ENCODE measurements at regions not wholly inside any gene's neighbourhood (a gene's known extent, or its start where the extent isn't known, plus 50 kb on each side); places are given as distances from the start of the nearest gene placed in this dataset.

DNA sequence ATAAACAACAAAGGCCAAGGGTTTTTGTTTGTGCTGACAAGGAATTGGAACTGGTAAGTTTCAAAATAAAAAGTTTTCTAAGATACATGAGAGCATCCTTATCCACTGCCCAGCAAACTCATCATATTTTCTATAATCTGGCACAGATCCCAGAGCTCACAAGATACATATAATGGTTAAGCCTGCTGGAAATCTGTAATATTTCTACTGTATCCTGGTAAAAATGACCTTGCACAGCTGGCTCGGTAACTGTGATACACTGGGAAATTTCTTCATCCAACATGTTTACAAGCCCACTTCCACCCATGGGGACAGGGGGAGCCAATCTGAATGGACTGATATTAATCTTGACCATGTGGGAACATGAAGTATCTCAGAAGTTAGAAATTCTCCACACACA lies 425.4 kb upstream of the MMADHC start:
- no peak for DNase-seq
- peaks cover 3 to 25% (median 12%) of the 10 kb centered on the region in 6 donors for H3K9me3 Mint-ChIP-seq
- H3K27ac Mint-ChIP-seq = no peak overlapping the region
- no peaks in the 10 kb centered on the region for H3K27me3 Mint-ChIP-seq (ENCODE audit: low read depth in 3 of 3)
- H3K4me3 Mint-ChIP-seq = no peak overlapping the region
- H3K36me3 Mint-ChIP-seq = no peaks in the 10 kb centered on the region
- no peaks in the 10 kb centered on the region for H3K4me1 Mint-ChIP-seq

DNA sequence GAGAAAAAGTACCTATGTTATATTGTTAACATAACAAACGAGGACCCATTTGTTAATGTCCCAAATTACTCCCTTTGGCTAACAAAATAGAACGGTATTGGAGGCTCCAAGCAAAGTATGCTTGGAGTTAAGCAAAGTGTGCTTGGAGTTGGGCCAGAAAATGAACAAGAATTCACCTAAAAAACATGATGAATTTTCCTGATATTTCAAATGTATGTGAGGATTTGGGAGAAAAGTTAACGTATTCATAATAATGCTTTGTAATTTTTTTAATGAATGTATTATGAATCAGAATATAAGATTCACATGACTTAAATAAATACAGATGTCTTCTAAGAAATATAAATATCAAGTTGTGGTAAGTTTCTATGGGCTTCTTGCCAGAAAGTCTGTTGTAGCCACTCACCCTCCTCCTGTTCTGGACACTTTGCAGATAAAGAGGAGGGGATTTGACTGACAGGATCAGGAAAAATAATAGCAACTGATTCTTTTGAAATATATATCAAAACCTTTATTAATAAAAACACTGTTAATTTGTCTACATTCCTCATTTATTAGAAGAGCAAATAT lies 423.7 kb upstream of the MMADHC start:
- Mint-ChIP-seq H3K27me3 (ENCODE audit: low read depth in 3 of 3) (no peaks in the 10 kb centered on the region), H3K9me3 (peaks cover 4 to 27% (median 11%) of the 10 kb centered on the region in 6 donors), H3K27ac (no peak overlapping the region), H3K4me3 (no peak overlapping the region), H3K4me1 (no peaks in the 10 kb centered on the region), H3K36me3 (no peaks in the 10 kb centered on the region)
- DNase-seq = no peak

DNA sequence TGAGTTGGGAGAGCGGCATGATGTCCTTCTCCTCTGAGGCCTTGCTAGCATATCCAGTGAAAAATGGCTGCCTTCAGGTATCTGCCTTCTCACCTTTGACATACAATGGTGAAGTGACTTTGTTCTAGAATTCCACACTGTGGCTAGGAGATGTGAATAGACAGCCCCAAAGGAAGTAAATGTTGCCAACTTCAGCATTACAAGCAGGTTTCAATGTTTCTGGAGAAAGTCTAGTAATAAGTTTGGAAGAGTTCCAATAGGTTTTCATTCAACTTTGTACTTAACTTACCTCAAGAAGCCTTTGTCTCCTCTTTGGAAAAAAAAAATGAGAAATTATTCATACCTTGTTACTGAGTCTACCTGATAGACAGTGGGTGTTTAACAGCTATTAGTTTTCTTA lies 421.3 kb upstream of the MMADHC start:
- DNase-seq = no peak
- H3K27me3 Mint-ChIP-seq (ENCODE audit: low read depth in 3 of 3) = no peaks in the 10 kb centered on the region
- H3K9me3 Mint-ChIP-seq = peaks cover 3 to 27% (median 10%) of the 10 kb centered on the region in 6 donors
- H3K4me3 Mint-ChIP-seq = no peak overlapping the region
- H3K27ac Mint-ChIP-seq = no peak overlapping the region
- no peaks in the 10 kb centered on the region for H3K4me1 Mint-ChIP-seq
- H3K36me3 Mint-ChIP-seq = no peaks in the 10 kb centered on the region

DNA sequence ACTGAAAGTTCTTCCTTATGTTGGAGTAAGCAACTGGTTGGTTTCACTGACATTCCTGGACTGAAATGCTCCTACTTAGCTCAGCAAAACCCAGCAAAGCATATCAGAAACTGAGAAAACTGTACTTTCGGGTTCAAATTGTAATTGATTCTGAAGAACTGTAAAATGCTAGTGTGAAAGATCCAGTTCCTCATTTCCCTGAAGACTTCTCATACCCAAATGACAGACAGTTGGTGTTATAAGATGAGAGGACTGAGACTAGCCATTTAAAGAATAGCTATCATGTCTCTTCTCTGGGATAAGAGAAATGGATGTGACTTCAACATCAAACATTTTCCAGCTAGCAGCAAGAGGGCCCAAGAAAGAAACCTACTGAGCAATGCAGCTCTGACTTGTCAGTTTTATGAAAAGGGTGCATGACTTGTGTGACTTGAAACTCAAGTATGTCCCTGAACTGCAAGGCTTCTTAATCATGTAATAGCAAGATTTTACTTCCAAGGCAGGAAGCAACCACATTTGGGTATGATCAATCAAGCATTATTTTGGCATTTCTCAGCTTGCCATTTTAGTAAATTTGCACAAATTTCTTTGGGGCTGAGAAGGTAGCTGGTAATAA lies 420.3 kb upstream of the MMADHC start:
- no peaks in the 10 kb centered on the region for H3K4me1 Mint-ChIP-seq
- no peak overlapping the region for H3K4me3 Mint-ChIP-seq
- no peak overlapping the region for H3K27ac Mint-ChIP-seq
- peaks cover 1 to 23% (median 10%) of the 10 kb centered on the region in 6 donors for H3K9me3 Mint-ChIP-seq
- no peaks in the 10 kb centered on the region for H3K36me3 Mint-ChIP-seq
- no peaks in the 10 kb centered on the region for H3K27me3 Mint-ChIP-seq (ENCODE audit: low read depth in 3 of 3)
- no peak for DNase-seq

DNA sequence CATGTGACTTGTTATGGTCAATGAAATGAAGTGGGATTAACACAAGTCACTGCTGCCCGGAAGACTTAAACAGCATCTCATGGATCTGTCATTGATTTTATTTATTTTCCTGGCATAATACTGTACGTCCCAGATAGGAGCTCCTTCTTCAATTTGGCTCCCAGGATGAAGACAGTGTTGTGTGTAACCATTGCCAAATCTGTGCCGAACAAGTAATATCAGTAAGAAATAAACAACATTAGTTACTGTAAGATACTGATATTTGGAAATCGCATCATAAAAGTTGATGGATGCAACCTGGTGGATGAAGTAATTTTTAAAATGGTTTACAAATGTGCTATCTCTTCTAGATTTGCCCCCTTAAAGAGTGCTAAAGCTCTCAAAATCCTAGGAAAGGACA lies 419.0 kb upstream of the MMADHC start:
- H3K27me3 Mint-ChIP-seq (ENCODE audit: low read depth in 3 of 3) = no peaks in the 10 kb centered on the region
- H3K36me3 Mint-ChIP-seq = no peaks in the 10 kb centered on the region
- no peak for DNase-seq
- H3K4me3 Mint-ChIP-seq = no peak overlapping the region
- H3K27ac Mint-ChIP-seq = no peak overlapping the region
- H3K4me1 Mint-ChIP-seq = no peaks in the 10 kb centered on the region
- peaks cover 1 to 23% (median 7%) of the 10 kb centered on the region in 6 donors for H3K9me3 Mint-ChIP-seq

DNA sequence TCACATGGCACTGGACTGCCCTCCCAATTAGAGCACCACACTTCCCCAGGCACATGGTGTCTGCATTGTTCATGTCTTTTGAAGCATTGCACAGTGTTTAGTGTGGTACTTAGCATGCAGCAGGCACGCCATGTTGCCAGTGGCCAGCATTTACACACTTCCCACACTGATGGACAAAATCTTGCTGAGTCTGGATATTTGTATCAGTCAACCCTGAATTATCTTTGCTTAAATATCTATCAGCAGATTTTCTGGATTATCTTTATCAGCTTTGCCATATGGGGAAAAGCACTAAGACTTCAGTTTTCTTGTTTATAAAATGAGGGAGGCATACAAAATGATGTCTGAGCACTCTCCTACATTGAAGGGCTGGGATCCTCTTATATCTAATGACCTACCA lies 416.0 kb upstream of the MMADHC start:
- no peak overlapping the region for H3K27ac Mint-ChIP-seq
- H3K4me3 Mint-ChIP-seq = no peak overlapping the region
- DNase-seq = no peak
- no peaks in the 10 kb centered on the region for H3K4me1 Mint-ChIP-seq
- no peaks in the 10 kb centered on the region for H3K27me3 Mint-ChIP-seq (ENCODE audit: low read depth in 3 of 3)
- peaks cover 0 to 26% (median 4%) of the 10 kb centered on the region in 6 donors for H3K9me3 Mint-ChIP-seq
- no peaks in the 10 kb centered on the region for H3K36me3 Mint-ChIP-seq

DNA sequence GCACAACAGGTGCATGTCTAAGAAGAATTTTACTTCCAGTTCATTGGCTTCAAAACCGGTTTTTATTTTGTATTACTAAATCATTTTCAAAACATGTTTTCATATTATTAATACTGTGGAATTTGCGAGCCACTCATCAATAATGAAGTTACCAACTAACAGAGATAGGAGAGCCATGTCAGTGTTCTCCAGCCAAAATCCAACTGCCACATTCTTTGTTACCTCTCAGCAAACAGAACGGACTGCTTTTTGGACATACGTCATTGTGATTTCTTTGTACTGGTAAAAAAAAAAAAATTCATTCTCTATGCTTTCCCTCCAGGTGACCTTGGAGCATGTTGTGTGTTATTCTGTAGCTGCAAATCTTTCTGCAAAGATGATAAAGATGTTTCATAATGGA lies 414.2 kb upstream of the MMADHC start:
- peaks cover 0 to 24% (median 2%) of the 10 kb centered on the region in 6 donors for H3K9me3 Mint-ChIP-seq
- H3K4me3 Mint-ChIP-seq = no peak overlapping the region
- H3K36me3 Mint-ChIP-seq = peaks cover 0 to 3% (median 0%) of the 10 kb centered on the region in 3 donors
- no peak for DNase-seq
- no peak overlapping the region for H3K27ac Mint-ChIP-seq
- no peaks in the 10 kb centered on the region for H3K27me3 Mint-ChIP-seq (ENCODE audit: low read depth in 3 of 3)
- no peaks in the 10 kb centered on the region for H3K4me1 Mint-ChIP-seq

DNA sequence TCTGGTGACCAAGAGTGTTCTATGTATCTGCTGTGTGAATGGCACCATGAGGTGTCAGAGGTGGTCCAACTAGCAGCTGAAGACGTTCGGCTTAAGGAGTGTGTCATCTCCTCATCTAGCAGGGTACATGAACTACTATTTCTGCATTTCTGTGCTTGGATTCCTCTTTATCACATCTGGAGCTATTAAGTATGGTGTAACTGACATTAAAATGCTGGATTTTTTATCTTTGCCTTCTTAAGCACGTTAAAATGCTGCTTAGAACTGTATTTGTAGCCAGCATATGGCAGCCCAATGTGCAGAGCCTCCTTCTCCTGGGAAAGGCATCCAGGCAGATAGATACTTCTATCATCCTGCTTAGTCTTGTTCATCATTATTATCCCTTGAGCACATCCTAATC lies 409.3 kb upstream of the MMADHC start:
- Mint-ChIP-seq H3K27ac (no peak overlapping the region), H3K4me3 (no peak overlapping the region), H3K27me3 (ENCODE audit: low read depth in 3 of 3) (no peaks in the 10 kb centered on the region), H3K36me3 (peaks cover 0 to 3% (median 0%) of the 10 kb centered on the region in 3 donors), H3K4me1 (no peaks in the 10 kb centered on the region), H3K9me3 (peaks cover 4 to 44% (median 10%) of the 10 kb centered on the region in 6 donors)
- no peak for DNase-seq

DNA sequence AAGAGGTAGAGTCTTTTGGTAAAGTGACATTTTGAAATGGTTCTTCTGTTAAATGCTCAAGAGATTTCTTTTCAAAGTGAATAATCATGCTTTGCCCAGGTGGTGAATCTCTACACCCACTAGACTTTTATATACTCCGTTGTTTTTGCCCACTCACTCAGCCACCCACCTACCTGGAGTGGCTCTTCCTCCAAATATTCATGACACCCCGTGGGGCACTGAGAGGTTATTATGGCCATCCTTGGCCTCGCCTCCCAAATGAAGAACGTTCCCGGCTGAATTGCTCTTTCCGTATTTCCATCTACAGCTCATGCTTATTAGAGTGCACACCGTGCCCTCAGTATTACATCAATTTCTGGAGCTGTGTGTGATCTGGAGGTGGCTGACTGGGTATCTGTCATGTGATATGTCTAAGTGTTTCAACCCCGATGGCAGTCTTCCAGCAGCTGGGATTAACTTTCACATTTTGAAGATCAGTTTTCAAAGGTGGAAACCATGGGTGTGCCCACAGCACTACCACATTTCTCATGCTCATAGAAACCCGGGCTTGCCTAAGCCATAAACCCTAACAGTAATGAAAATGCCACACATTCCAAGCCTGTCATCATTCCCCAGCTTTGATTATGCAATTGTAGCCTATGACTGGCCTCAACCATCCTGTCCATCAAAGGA lies 406.6 kb upstream of the MMADHC start:
- Mint-ChIP-seq H3K27me3 (ENCODE audit: low read depth in 3 of 3) (no peaks in the 10 kb centered on the region), H3K4me3 (no peak overlapping the region), H3K36me3 (peaks cover 0 to 3% (median 0%) of the 10 kb centered on the region in 3 donors), H3K27ac (no peak overlapping the region), H3K4me1 (no peaks in the 10 kb centered on the region), H3K9me3 (peaks cover 4 to 43% (median 10%) of the 10 kb centered on the region in 6 donors)
- no peak for DNase-seq

DNA sequence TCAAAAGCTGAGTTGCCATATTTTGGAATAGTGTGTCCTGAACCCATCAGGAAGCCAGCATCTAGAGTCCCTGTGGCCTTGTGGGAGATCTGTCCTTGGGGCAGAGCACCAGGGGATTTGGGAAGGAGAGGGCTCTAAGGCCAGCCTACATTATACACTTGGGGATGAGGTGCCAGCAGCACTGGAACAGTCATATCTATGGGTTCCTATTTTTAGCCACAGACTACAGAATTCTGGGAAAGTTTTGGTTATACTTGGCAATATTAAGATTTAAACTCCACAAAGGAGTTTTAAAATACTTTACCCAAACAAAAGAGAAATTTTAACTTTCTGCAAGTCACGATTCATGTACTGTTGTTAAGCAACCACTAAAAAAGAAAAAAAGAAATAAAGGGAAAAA lies 405.7 kb upstream of the MMADHC start:
- Mint-ChIP-seq H3K4me3 (no peak overlapping the region), H3K36me3 (peaks cover 0 to 3% (median 0%) of the 10 kb centered on the region in 3 donors), H3K27me3 (ENCODE audit: low read depth in 3 of 3) (no peaks in the 10 kb centered on the region), H3K27ac (no peak overlapping the region), H3K4me1 (no peaks in the 10 kb centered on the region), H3K9me3 (peaks cover 4 to 46% (median 10%) of the 10 kb centered on the region in 6 donors)
- no peak for DNase-seq

DNA sequence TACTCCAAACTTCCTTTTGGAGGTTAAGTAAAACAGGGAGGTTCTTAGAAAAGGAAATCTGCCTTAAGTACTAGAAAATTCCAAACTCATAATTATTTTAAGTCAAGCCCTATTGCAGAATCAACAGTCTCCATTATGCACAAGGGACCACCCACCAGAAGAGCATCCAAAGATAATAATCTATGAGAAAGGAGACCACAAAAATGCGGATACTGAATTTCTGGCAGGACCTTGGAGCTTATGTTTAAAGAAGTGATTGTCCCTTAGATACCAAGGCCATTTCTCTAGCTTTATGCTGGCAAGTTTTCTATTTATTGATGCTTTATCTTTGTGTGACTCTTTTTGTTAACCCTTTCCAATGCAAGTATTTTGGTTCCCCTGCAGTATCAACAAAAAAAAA lies 404.0 kb upstream of the MMADHC start:
- Mint-ChIP-seq H3K36me3 (no peaks in the 10 kb centered on the region), H3K27me3 (ENCODE audit: low read depth in 3 of 3) (no peaks in the 10 kb centered on the region), H3K4me3 (no peak overlapping the region), H3K9me3 (peaks cover 5 to 31% (median 7%) of the 10 kb centered on the region in 6 donors), H3K4me1 (no peaks in the 10 kb centered on the region), H3K27ac (no peak overlapping the region)
- DNase-seq = no peak

DNA sequence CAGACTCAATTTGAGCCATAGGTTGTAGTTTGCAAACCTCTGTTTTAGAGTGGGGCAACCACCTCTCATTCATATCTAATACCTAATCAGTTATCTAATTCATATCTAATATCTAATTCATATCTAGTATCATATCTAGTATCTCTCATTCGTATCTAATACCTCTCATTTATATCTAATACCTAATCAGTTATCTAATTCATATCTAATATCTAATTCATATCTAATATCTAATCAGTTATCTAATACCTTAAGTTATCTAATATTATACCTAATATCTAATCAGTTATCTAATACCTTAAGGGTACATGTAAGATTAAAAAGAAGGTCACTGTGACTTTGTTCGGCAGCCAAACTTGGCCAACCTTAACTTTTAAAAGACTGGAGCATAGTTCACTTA lies 403.4 kb upstream of the MMADHC start:
- H3K27me3 Mint-ChIP-seq (ENCODE audit: low read depth in 3 of 3) = no peaks in the 10 kb centered on the region
- H3K36me3 Mint-ChIP-seq = no peaks in the 10 kb centered on the region
- H3K4me1 Mint-ChIP-seq = no peaks in the 10 kb centered on the region
- H3K9me3 Mint-ChIP-seq = peaks cover 1 to 32% (median 6%) of the 10 kb centered on the region in 6 donors
- no peak for DNase-seq
- H3K27ac Mint-ChIP-seq = no peak overlapping the region
- no peak overlapping the region for H3K4me3 Mint-ChIP-seq

DNA sequence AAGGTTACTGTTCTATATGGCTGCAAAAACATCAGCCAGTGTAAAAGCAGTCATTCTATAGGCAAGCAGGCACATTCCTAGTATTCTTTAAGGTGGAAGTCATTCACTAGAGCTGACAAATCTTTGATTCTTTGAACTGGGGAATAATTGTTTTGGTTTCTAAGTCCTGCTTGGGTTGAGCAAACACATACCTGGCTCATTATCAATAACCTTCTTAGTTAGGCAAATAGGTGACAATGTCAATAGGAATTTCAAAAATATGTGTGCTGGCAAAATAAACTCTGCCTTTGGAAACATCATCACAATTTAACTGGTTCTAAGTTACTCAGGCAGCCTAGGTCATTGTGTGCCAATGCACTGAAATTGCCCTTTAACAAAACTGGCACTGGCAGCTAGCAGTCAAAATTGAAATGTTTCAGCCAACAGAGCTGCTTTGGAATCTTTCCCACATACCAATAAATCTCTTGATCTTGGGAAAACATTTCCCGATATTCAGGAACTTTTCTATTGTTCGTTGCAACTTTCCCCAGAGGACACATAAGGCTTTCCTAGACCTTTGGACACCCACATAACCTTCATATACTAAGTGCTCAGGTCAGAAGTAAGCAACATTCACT lies 402.0 kb upstream of the MMADHC start:
- H3K36me3 Mint-ChIP-seq = no peaks in the 10 kb centered on the region
- no peaks in the 10 kb centered on the region for H3K27me3 Mint-ChIP-seq (ENCODE audit: low read depth in 3 of 3)
- no peak overlapping the region for H3K4me3 Mint-ChIP-seq
- no peak overlapping the region for H3K27ac Mint-ChIP-seq
- H3K9me3 Mint-ChIP-seq = peaks cover 0 to 27% (median 6%) of the 10 kb centered on the region in 6 donors
- no peak for DNase-seq
- no peaks in the 10 kb centered on the region for H3K4me1 Mint-ChIP-seq

DNA sequence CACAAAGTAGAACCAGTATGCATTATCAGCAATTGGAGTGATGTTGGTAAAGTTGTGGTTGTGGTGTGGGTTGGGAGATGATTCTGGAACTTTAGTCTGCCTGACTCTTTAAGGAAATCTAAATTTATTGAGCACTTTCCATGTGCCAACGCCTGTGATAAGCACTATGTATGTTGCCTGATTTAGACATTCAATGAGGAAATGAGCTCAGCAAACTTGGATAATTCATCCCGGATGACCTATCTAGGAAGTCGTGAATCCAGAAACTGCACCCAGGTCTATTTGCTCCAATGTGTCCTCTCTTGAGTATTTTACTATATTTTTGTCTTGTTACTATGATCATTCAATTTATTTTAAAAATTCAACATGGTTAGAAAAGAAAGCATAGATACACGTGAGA lies 400.8 kb upstream of the MMADHC start:
- H3K36me3 Mint-ChIP-seq = no peaks in the 10 kb centered on the region
- no peaks in the 10 kb centered on the region for H3K4me1 Mint-ChIP-seq
- H3K9me3 Mint-ChIP-seq = peaks cover 0 to 28% (median 5%) of the 10 kb centered on the region in 6 donors
- H3K4me3 Mint-ChIP-seq = no peak overlapping the region
- H3K27me3 Mint-ChIP-seq (ENCODE audit: low read depth in 3 of 3) = no peaks in the 10 kb centered on the region
- no peak overlapping the region for H3K27ac Mint-ChIP-seq
- DNase-seq = no peak

Data from immature natural killer cell (primary cell).